Immature natural killer cell (primary cell): ENCODE measurements at regions not wholly inside any gene's neighbourhood (a gene's known extent, or its start where the extent isn't known, plus 50 kb on each side); places are given as distances from the start of the nearest gene placed in this dataset.

Source experiments
- DNase-seq, 3 donors: peaks; one replicate each; pipeline ENCODE4 v3.0.0; 2022; ENCODE audit warnings: mixed read lengths in 1 of 3
- H3K27ac Mint-ChIP-seq, 6 donors: one replicate each; pipeline ENCODE4 v1.8.0; 2020; ENCODE audit warnings: mixed read lengths in 6 of 6, mild to moderate bottlenecking in 5 of 6, inconsistent platforms in 4 of 6, moderate library complexity in 3 of 6
- H3K27me3 Mint-ChIP-seq, 3 donors: one replicate each; pipeline ENCODE4 v1.8.0; 2020 to 2021; ENCODE audit warnings: low read depth in 3 of 3, mild to moderate bottlenecking in 3 of 3, mixed read lengths in 3 of 3, moderate library complexity in 3 of 3, inconsistent platforms in 1 of 3
- H3K36me3 Mint-ChIP-seq, 3 donors: one replicate each; pipeline ENCODE4 v1.8.0; 2020; ENCODE audit warnings: mixed read lengths in 3 of 3, inconsistent platforms in 2 of 3, mild to moderate bottlenecking in 2 of 3
- H3K4me1 Mint-ChIP-seq, 2 donors: one replicate each; pipeline ENCODE4 v1.8.0; 2020; ENCODE audit warnings: inconsistent platforms in 2 of 2, mild to moderate bottlenecking in 2 of 2, mixed read lengths in 2 of 2, moderate library complexity in 1 of 2
- H3K4me3 Mint-ChIP-seq, 5 donors: one replicate each; pipeline ENCODE4 v1.8.0; 2020; ENCODE audit warnings: mild to moderate bottlenecking in 5 of 5, mixed read lengths in 5 of 5, inconsistent platforms in 3 of 5, moderate library complexity in 3 of 5
- H3K9me3 Mint-ChIP-seq, 6 donors: one replicate each; pipeline ENCODE4 v1.8.0; 2020; ENCODE audit warnings: mild to moderate bottlenecking in 6 of 6, mixed read lengths in 6 of 6, inconsistent platforms in 4 of 6, moderate library complexity in 3 of 6

- no peaks in the 10 kb centered on the region for H3K9me3 Mint-ChIP-seq
- H3K36me3 Mint-ChIP-seq, result no peaks in the 10 kb centered on the region
- H3K27me3 Mint-ChIP-seq, result peaks cover 0 to 5% (median 4%) of the 10 kb centered on the region in 3 donors
- no peak overlapping the region for H3K27ac Mint-ChIP-seq
- DNase-seq, result no peak
- no peaks in the 10 kb centered on the region for H3K4me1 Mint-ChIP-seq
- H3K4me3 Mint-ChIP-seq, result no peak overlapping the region
These were observed 273.6 kb downstream of the SRBD1 start for GRCh38 chr2:45337481-45337880.

- no peak overlapping the region for H3K27ac Mint-ChIP-seq
- no peak for DNase-seq
- H3K4me3 Mint-ChIP-seq, result no peak overlapping the region
- H3K4me1 Mint-ChIP-seq, result no peaks in the 10 kb centered on the region
- H3K36me3 Mint-ChIP-seq, result no peaks in the 10 kb centered on the region
- peaks cover 0 to 5% (median 4%) of the 10 kb centered on the region in 3 donors for H3K27me3 Mint-ChIP-seq
- H3K9me3 Mint-ChIP-seq, result no peaks in the 10 kb centered on the region
These were observed 276.9 kb downstream of the SRBD1 start for GRCh38 chr2:45334205-45334604.

- peaks cover 2 to 6% (median 4%) of the 10 kb centered on the region in 3 donors for H3K27me3 Mint-ChIP-seq
- no peak overlapping the region for H3K27ac Mint-ChIP-seq
- H3K4me3 Mint-ChIP-seq, result no peak overlapping the region
- H3K4me1 Mint-ChIP-seq, result no peaks in the 10 kb centered on the region
- DNase-seq, result no peak
- peaks cover 0 to 2% (median 0%) of the 10 kb centered on the region in 6 donors for H3K9me3 Mint-ChIP-seq
- no peaks in the 10 kb centered on the region for H3K36me3 Mint-ChIP-seq
These were observed 278.5 kb downstream of the SRBD1 start for GRCh38 chr2:45332567-45332966.

- Mint-ChIP-seq H3K9me3 (peaks cover 0 to 2% (median 0%) of the 10 kb centered on the region in 6 donors), H3K4me3 (no peak overlapping the region), H3K27ac (no peak overlapping the region), H3K27me3 (peaks cover 4 to 6% (median 5%) of the 10 kb centered on the region in 3 donors), H3K4me1 (no peaks in the 10 kb centered on the region), H3K36me3 (no peaks in the 10 kb centered on the region)
- DNase-seq, result no peak
These were observed 279.0 kb downstream of the SRBD1 start for GRCh38 chr2:45332094-45332493.

- H3K9me3 Mint-ChIP-seq, result peaks cover 0 to 2% (median 0%) of the 10 kb centered on the region in 6 donors
- no peaks in the 10 kb centered on the region for H3K36me3 Mint-ChIP-seq
- peaks cover 4 to 7% (median 6%) of the 10 kb centered on the region in 3 donors for H3K27me3 Mint-ChIP-seq
- H3K27ac Mint-ChIP-seq, result no peak overlapping the region
- DNase-seq, result no peak
- H3K4me1 Mint-ChIP-seq, result no peaks in the 10 kb centered on the region
- no peak overlapping the region for H3K4me3 Mint-ChIP-seq
These were observed 279.7 kb downstream of the SRBD1 start for GRCh38 chr2:45331410-45331786.

GRCh38 chr2:45330637-45331409, 280.2 kb downstream of the SRBD1 start:
- Mint-ChIP-seq H3K4me3 (no peak overlapping the region), H3K4me1 (no peaks in the 10 kb centered on the region), H3K27me3 (peaks cover 4 to 8% (median 6%) of the 10 kb centered on the region in 3 donors), H3K27ac (no peak overlapping the region), H3K9me3 (peaks cover 0 to 2% (median 0%) of the 10 kb centered on the region in 6 donors), H3K36me3 (no peaks in the 10 kb centered on the region)
- DNase-seq, result no peak

- no peak for DNase-seq
- H3K36me3 Mint-ChIP-seq, result no peaks in the 10 kb centered on the region
These were observed 281.0 kb downstream of the SRBD1 start for GRCh38 chr2:45330108-45330507.

GRCh38 chr2:45329045-45329677, 281.9 kb downstream of the SRBD1 start:
- Mint-ChIP-seq H3K27me3 (peaks cover 3 to 8% (median 4%) of the 10 kb centered on the region in 3 donors), H3K9me3 (peaks cover 0 to 2% (median 0%) of the 10 kb centered on the region in 6 donors), H3K4me1 (no peaks in the 10 kb centered on the region)

More at GRCh38 chr2:45330108-45330507, 281.0 kb downstream of the SRBD1 start:
- Mint-ChIP-seq H3K9me3 (peaks cover 0 to 2% (median 0%) of the 10 kb centered on the region in 6 donors), H3K27me3 (peaks cover 4 to 8% (median 6%) of the 10 kb centered on the region in 3 donors), H3K4me3 (no peak overlapping the region), H3K4me1 (no peaks in the 10 kb centered on the region), H3K27ac (no peak overlapping the region)

GRCh38 chr2:45328264-45328870, 282.7 kb downstream of the SRBD1 start:
- no peaks in the 10 kb centered on the region for H3K4me1 Mint-ChIP-seq
- no peaks in the 10 kb centered on the region for H3K36me3 Mint-ChIP-seq
- H3K9me3 Mint-ChIP-seq, result peaks cover 0 to 2% (median 0%) of the 10 kb centered on the region in 6 donors
- no peak for DNase-seq
- H3K27ac Mint-ChIP-seq, result no peak overlapping the region
- peaks cover 3 to 8% (median 4%) of the 10 kb centered on the region in 3 donors for H3K27me3 Mint-ChIP-seq
- H3K4me3 Mint-ChIP-seq, result no peak overlapping the region

More at GRCh38 chr2:45329045-45329677, 281.9 kb downstream of the SRBD1 start:
- Mint-ChIP-seq H3K36me3 (no peaks in the 10 kb centered on the region), H3K27ac (no peak overlapping the region), H3K4me3 (no peak overlapping the region)
- no peak for DNase-seq

- no peaks in the 10 kb centered on the region for H3K4me1 Mint-ChIP-seq
- peaks cover 0 to 6% (median 6%) of the 10 kb centered on the region in 3 donors for H3K27me3 Mint-ChIP-seq
- no peak overlapping the region for H3K4me3 Mint-ChIP-seq
- H3K27ac Mint-ChIP-seq, result no peak overlapping the region
- no peak for DNase-seq
- no peaks in the 10 kb centered on the region for H3K36me3 Mint-ChIP-seq
- H3K9me3 Mint-ChIP-seq, result no peaks in the 10 kb centered on the region
These were observed 287.7 kb downstream of the SRBD1 start for GRCh38 chr2:45323344-45323743.

GRCh38 chr2:45320956-45321355, 290.1 kb downstream of the SRBD1 start:
- H3K9me3 Mint-ChIP-seq, result no peaks in the 10 kb centered on the region
- H3K27ac Mint-ChIP-seq, result no peak overlapping the region
- no peaks in the 10 kb centered on the region for H3K36me3 Mint-ChIP-seq
- H3K27me3 Mint-ChIP-seq, result peaks cover 2% of the 10 kb centered on the region in 3 donors
- no peak for DNase-seq
- H3K4me3 Mint-ChIP-seq, result no peak overlapping the region
- no peaks in the 10 kb centered on the region for H3K4me1 Mint-ChIP-seq

GRCh38 chr2:45319683-45320455, 291.2 kb downstream of the SRBD1 start:
- DNase-seq, result no peak
- H3K36me3 Mint-ChIP-seq, result no peaks in the 10 kb centered on the region
- no peaks in the 10 kb centered on the region for H3K9me3 Mint-ChIP-seq
- no peaks in the 10 kb centered on the region for H3K4me1 Mint-ChIP-seq
- H3K4me3 Mint-ChIP-seq, result no peak overlapping the region
- no peak overlapping the region for H3K27ac Mint-ChIP-seq
- H3K27me3 Mint-ChIP-seq, result peaks cover 2% of the 10 kb centered on the region in 3 donors

- no peaks in the 10 kb centered on the region for H3K9me3 Mint-ChIP-seq
- peaks cover 2% of the 10 kb centered on the region in 3 donors for H3K27me3 Mint-ChIP-seq
- no peaks in the 10 kb centered on the region for H3K36me3 Mint-ChIP-seq
- no peak overlapping the region for H3K27ac Mint-ChIP-seq
- H3K4me1 Mint-ChIP-seq, result no peaks in the 10 kb centered on the region
- H3K4me3 Mint-ChIP-seq, result no peak overlapping the region
- no peak for DNase-seq
These were observed 292.4 kb downstream of the SRBD1 start for GRCh38 chr2:45318686-45319085.
